NK-92 treated with Interleukin-12 subunit alpha and Interleukin-12 subunit beta, amount 100 ng/mL, for 24 hours (cell line): ENCODE measurements at regions not wholly inside any gene's neighbourhood (a gene's known extent, or its start where the extent isn't known, plus 50 kb on each side); places are given as distances from the start of the nearest gene placed in this dataset.

Source experiments
- DNase-seq: peaks from one replicate; lab custom pipeline; 2025; lab: John Stamatoyannopoulos, UW

DNA sequence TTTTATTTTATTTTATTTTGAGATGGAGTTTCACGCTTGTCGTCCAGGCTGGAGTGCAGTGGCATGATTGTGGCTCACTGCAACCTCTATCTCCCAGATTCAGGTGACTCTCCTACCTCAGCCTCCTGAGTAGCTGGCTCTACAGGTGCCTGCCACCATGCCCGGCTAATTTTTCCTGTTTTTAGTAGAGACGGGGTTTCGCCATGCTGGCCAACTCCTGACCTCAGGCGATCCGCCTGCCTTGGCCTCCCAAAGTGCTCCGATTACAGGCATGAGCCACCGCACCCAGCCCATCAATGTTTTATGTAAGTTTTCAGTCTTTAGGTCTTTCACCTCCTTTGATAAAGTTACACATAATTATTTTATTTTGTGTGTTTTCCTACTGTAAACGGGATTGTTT is 154.6 kb downstream of the COPRS start:
- no peak for DNase-seq

- no peak for DNase-seq
These were observed 157.0 kb downstream of the COPRS start for GRCh38 chr17:31702041-31702440.

- no peak for DNase-seq
These were observed 158.1 kb downstream of the COPRS start for GRCh38 chr17:31700973-31701372.

DNA sequence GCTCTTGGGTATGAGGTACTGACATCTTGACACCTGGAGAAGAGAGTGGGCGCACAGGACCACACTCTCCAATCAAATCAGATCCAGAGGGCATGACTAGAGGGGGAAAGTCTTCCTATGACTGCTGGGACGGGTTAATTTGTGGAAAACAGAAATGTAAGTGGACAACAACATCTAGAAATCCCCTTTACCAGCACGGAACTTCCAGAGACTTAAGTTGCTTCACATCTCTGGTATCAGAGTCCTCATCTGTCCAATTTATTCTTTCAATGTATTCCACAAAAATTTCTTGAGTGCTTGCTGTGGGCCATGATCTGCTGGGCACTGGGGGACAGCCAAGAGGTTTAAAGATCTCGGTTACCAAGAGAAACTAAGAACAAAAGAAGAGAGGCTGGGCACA is 159.2 kb downstream of the COPRS start:
- DNase-seq = no peak

DNA sequence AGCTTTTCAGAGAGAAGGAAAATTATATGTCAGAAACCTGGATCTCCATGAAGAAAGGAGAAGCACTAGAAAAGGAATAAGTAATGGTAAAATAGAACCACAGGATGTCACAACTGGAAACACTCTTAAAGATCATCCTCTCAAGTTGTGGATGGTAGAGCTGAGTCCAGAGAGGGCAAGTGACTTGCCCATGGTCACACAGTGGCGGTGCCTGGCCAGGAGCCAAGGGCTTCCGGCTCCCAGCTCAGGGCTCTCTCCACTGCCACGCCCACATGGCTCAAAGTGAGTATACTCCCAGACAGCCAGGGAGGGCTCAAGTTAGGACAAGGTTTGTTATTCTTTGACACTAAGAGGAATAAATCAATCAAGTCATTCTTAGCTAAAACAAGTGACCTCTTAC is 159.8 kb downstream of the COPRS start:
- no peak for DNase-seq

DNA sequence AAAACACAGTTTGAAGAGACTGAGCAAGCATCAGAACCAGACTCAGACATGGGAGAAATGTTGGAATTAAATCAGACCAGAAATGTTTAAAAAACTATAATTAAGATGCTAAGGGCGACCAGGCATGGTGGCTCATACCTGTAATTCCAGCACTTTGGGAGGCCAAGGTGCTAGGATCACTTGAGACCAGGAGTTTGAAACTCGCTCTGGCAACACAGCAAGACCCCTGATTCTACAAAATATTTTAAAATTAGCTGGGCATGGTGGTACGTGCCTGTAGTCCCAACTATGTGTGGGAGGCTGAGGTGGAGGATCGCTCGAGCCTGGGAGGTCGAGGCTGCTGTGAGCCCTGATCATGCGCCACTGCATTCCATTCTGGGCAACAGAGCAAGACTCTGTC is 160.3 kb downstream of the COPRS start:
- no peak for DNase-seq

DNA sequence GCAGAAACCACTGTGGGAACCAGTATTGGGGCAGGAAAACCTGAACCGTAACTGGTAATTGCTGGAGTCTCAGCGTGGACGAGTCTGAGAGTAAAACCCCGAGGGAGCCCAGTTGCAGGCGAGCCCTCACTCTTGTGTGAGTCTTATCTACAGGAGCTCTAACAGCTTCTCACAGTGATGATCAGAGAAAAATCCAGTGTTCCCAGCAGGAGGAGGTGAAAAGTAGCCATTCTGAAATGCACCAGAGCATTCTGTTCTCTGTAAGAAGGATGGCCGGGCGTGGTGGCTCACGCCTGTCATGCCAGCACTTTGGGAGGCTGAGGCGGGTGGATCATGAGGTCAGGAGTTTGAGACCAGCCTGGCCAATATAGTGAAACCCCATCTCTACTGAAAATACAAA is 161.2 kb downstream of the COPRS start:
- no peak for DNase-seq

DNA sequence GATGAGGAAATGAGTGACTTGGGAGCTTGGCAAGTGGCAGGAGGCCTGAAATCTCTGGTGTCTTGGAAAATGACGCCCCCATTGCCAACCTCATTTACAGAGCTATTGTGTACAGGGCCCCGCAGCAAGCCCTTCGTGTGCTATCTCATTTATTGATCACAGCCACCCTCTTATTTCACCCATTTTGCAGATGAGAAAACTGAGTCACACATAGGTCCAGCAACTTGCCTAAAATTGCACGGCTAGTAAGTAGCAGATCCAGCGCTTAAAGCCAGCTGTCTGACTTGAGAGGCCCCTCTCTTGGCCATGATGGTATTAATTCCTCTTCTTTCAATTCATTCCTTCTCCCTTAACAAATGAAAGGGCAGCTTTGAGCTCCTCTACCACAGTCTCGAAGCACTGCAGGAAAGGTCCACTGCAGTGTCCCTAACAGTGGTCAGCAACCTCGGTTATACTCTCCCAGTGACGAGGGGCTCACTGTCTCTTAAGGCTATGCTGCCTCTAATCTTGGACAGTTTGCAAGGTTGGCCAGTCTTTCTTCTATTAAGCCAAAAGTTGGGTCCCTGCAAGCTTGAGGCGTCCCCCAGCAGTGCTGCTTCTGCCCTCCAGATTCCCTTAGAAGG is 162.2 kb downstream of the COPRS start:
- DNase-seq = no peak

DNA sequence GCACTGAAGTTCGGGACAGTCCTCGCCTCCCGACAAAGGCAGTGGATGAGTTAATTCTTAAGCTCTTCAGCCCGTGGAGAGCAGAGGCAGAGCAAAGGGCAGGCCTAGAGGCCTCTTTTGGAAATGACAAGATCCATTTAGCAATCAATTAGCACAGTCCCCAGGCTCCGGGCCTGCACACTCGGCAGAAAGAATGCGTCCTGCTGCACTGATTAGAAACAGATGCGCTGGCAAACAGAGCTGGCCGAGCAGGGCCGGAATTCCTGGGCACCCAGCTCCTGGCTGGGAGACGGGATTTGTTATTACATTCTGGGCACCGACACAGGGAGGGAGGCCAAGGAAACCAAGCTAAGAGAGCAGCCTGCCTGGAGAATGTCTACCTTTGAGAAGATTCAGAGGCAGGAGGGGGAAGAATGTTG is 162.9 kb downstream of the COPRS start:
- DNase-seq = no peak

DNA sequence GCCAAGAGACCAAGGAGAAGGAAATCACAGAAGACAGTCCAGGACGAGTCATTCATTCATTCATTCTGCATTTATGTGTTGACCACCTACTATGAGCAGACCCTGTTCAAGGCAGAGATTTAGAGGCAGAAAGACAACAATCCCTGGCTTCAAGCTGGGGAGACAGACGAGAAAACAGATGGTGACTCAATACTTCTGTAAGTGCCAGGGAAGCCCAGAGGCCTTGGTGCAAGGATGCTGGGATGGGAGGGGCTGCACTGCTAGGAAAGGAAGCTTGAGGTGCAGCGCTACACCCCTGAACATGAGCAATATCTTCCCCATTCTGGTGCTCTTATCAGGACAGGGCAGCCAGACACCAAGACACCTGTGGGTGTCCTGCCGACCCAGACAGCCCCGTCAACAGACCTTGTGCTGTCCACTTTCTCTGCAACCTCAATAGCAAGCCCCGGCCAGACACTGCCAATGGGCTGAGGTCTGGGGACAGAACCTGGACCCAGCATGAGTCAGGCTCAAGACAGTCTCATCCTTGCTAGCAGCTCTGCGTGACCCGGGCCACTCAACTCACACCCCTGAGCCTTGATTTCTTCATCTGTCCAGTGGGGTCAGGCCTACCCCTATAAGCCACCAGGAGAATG is 163.5 kb downstream of the COPRS start:
- no peak for DNase-seq

GRCh38 chr17:31693433-31694220 is 165.4 kb downstream of the COPRS start:
- DNase-seq = no peak

GRCh38 chr17:31692632-31693031 is 166.4 kb downstream of the COPRS start:
- no peak for DNase-seq

DNA sequence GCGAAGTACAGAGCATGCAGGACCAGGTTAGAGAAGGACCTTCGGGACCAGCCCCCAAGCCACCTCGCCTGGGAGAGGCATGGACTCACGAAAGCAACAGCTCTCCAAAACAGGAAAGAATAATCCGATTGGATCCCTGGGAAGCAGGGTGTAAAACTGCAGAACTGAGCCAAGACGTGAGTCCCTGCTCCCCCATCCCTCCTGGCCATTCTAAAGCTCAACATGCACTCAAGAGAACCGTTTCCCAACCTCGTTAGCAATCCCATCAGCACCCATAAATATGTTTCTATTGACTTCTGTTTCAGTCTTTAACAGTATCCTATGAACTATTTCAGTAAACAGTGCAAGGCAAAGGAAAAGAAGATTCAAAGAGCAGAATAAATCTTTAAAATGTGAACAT is 167.0 kb downstream of the COPRS start:
- DNase-seq = no peak

DNA sequence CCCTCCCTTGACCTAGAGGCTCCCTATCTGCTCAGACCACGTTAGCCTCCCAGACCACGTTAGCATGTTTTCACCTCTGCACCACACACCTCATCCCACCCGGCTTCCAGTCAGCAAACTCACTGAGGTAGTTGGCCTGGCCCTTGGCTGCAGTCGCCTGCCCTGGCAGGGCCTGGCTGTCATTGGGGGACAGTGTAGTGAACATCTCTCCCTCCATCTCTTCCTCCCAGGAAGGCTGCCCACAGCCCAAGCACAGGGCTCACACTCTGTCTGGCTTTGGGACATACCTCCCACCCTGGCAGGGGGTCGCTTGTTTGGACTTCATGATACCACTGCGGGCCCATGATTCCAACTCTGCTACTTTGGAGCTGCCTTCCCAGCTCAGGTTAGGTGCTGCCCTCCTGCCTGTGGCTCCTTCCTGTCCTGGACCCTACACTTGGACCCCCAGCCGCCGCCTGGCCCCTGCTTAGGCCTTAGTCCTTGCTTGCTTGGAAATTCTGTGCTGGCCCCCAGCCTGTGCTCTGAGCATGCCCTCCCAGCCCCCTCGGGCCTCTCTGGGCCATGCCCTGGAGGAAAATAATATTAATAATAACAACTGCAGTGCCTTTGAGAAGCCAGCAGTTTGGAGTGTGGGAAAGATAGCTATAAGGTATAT is 167.7 kb downstream of the COPRS start:
- no peak for DNase-seq

DNA sequence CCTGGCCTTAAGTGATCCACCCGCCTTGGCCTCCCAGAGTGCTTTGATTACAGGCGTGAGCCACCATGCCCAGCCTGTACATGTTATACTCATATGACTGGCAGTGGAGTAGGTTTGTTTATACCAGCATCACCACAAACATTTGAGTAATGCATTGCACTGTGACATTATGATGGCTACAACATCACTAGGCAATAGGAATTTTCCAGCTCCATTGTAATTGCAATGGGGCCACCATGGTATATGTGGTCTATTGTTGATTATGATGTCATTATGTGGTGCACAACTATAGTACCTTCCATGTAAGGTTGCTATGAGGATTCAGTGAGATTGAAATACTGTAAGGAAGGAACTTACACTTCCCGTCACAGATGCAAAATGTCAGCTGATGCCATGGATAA is 168.9 kb downstream of the COPRS start:
- no peak for DNase-seq

DNA sequence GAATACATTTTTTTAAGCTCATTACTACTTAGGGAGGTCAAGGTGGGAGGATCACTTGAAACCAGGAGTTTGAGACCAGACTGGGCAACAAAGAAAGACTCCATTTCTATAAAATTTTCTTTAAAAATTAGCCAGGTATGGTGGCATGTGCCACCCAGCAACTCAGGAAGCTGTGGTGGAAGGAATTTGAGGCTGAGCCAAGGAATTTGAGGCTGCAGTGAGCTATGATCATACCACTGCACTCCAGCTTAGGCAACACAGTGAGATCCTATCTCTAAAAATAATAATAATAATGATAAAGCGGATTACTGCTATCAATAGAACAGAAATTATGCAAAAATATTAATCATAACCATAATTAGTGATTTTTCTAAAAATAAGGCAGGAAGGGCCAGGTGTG is 170.3 kb downstream of the COPRS start:
- DNase-seq = no peak

DNA sequence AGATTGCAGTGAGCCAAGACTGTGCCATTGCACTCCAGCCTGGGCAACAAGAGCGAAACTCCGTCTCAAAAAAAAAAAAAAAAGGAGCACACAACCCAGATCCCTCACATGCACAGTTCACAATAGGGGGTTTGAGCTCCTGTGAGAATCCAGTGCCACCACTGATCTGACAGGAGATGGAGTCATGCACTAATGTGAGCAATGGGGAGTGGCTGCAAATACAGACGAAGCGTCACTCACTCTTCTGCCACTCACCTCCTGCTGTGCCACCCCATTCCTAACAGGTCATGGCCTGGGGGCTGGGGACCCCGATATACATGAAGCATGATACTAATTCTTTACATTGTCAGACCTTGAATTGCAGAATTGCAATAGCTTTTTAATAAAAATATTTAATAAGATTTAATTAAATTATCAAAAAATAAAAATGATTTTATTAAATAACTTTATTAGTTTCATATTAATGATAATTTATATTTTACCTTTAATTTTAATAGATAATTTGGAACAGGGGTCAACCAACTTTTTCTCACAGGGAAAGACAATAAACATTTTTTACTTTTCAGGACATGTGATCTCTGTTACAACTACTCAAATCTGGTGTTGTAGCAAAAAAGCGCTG is 171.4 kb downstream of the COPRS start:
- DNase-seq = no peak

GRCh38 chr17:31686495-31686894 is 172.5 kb downstream of the COPRS start:
- no peak for DNase-seq

GRCh38 chr17:31684901-31685300 is 174.1 kb downstream of the COPRS start:
- DNase-seq = no peak

- no peak for DNase-seq
These were observed 178.9 kb downstream of the COPRS start for GRCh38 chr17:31680126-31680525.

- no peak for DNase-seq
These were observed 179.4 kb downstream of the COPRS start for GRCh38 chr17:31679667-31680066.

DNA sequence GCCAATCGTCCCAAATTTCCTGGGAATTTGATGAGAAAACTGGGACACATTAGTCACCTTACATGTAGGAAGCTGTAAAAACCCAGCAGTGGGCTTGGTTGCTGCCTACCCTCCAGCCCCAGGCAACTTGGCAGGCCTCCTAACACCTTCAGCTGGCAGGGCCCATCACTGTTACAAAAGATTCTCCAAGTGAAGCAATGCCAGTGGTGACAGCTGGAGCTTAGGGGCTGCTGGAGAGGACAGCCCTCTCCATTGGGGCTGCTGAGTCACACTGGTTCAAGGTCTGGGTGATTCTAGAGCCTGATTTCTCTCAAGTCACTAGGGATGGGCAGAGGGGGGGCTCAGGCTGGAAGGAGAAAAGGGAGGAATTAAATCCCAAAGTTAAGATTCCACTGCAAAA is 180.6 kb downstream of the COPRS start:
- DNase-seq = no peak
